ENCODE measurements at regions not wholly inside any gene's neighbourhood (a gene's known extent, or its start where the extent isn't known, plus 50 kb on each side); places are given as distances from the start of the nearest gene placed in this dataset.

- H3K4me3 Mint-ChIP-seq = no peak overlapping the region
- H3K4me1 Mint-ChIP-seq (ENCODE audit: low read depth) = peaks cover 8% of the 10 kb centered on the region
- H3K27ac Mint-ChIP-seq = no peak overlapping the region
- H3K27me3 Mint-ChIP-seq = no peaks in the 10 kb centered on the region
- no peaks in the 10 kb centered on the region for H3K36me3 Mint-ChIP-seq (ENCODE audit: low read depth)
- H3K9me3 Mint-ChIP-seq = no peaks in the 10 kb centered on the region
Observed at GRCh38 chr3:34256791-34257190, 458.4 kb downstream of the PDCD6IP start.

DNA sequence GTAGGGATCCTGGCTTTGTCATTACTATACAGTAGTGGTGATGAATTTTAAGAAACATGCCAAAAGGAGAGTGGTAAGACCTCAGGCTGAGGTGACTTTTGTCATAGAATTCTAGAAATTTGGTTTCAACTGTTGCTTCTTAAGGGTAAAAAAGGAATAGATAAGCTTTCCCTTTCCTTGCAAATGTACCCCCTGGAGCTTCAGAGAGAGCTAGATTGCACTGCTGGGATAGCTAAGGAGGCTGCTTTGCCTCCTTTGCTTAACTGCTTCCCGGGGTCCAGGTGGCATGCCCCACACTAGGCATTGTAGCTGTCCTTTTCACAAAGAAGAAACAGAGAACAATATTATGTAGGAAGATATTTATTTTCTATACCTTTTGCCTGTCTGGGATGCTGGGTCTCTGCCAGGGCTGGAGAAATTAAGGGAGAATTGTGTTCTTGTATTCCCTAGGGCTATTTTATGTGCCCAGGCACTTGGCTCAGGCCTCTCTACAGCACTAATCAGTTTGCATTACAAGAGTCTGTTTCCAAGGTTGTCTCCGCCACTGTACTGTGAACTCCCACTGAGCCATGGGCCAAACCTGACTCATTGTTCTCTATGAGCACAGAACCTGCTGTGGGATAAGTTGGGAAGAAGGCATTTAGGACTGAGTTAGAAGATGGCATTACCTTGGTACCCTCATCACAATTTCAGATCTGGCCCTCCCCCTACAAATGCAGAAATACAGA is 460.0 kb downstream of the PDCD6IP start:
- H3K9me3 Mint-ChIP-seq = no peaks in the 10 kb centered on the region
- H3K27ac Mint-ChIP-seq = no peak overlapping the region
- H3K4me3 Mint-ChIP-seq = no peak overlapping the region
- no peaks in the 10 kb centered on the region for H3K36me3 Mint-ChIP-seq (ENCODE audit: low read depth)
- no peaks in the 10 kb centered on the region for H3K27me3 Mint-ChIP-seq
- peaks cover 24% of the 10 kb centered on the region for H3K4me1 Mint-ChIP-seq (ENCODE audit: low read depth)

GRCh38 chr3:34260271-34261000 is 462.0 kb downstream of the PDCD6IP start:
- H3K27me3 Mint-ChIP-seq = no peaks in the 10 kb centered on the region
- no peak overlapping the region for H3K4me3 Mint-ChIP-seq
- H3K4me1 Mint-ChIP-seq (ENCODE audit: low read depth) = peaks cover 24% of the 10 kb centered on the region
- H3K27ac Mint-ChIP-seq = no peak overlapping the region
- no peaks in the 10 kb centered on the region for H3K36me3 Mint-ChIP-seq (ENCODE audit: low read depth)
- H3K9me3 Mint-ChIP-seq = no peaks in the 10 kb centered on the region

- peaks cover 24% of the 10 kb centered on the region for H3K4me1 Mint-ChIP-seq (ENCODE audit: low read depth)
- no peaks in the 10 kb centered on the region for H3K36me3 Mint-ChIP-seq (ENCODE audit: low read depth)
- H3K27ac Mint-ChIP-seq = no peak overlapping the region
- no peaks in the 10 kb centered on the region for H3K9me3 Mint-ChIP-seq
- H3K27me3 Mint-ChIP-seq = no peaks in the 10 kb centered on the region
- H3K4me3 Mint-ChIP-seq = no peak overlapping the region
Observed at GRCh38 chr3:34261001-34261385, 462.6 kb downstream of the PDCD6IP start.

- Mint-ChIP-seq H3K27me3 (peaks cover 6% of the 10 kb centered on the region), H3K27ac (no peak overlapping the region), H3K36me3 (ENCODE audit: low read depth) (no peaks in the 10 kb centered on the region), H3K4me3 (no peak overlapping the region), H3K4me1 (ENCODE audit: low read depth) (peaks cover 24% of the 10 kb centered on the region), H3K9me3 (no peaks in the 10 kb centered on the region)
Observed at GRCh38 chr3:34263101-34263621, 464.7 kb downstream of the PDCD6IP start.

- H3K4me3 Mint-ChIP-seq = no peak overlapping the region
- H3K4me1 Mint-ChIP-seq (ENCODE audit: low read depth) = peaks cover 24% of the 10 kb centered on the region
- no peak overlapping the region for H3K27ac Mint-ChIP-seq
- H3K9me3 Mint-ChIP-seq = no peaks in the 10 kb centered on the region
- no peaks in the 10 kb centered on the region for H3K36me3 Mint-ChIP-seq (ENCODE audit: low read depth)
- peaks cover 10% of the 10 kb centered on the region for H3K27me3 Mint-ChIP-seq
Observed at GRCh38 chr3:34264337-34265041, 466.1 kb downstream of the PDCD6IP start.

GRCh38 chr3:34267088-34267487 is 468.7 kb downstream of the PDCD6IP start:
- no peaks in the 10 kb centered on the region for H3K9me3 Mint-ChIP-seq
- no peak overlapping the region for H3K27ac Mint-ChIP-seq
- peaks cover 12% of the 10 kb centered on the region for H3K4me1 Mint-ChIP-seq (ENCODE audit: low read depth)
- peaks cover 14% of the 10 kb centered on the region for H3K27me3 Mint-ChIP-seq
- H3K4me3 Mint-ChIP-seq = no peak overlapping the region
- H3K36me3 Mint-ChIP-seq (ENCODE audit: low read depth) = no peaks in the 10 kb centered on the region

GRCh38 chr3:34268032-34268709 is 469.7 kb downstream of the PDCD6IP start:
- no peak overlapping the region for H3K4me3 Mint-ChIP-seq
- H3K4me1 Mint-ChIP-seq (ENCODE audit: low read depth) = peaks cover 2% of the 10 kb centered on the region
- peaks cover 14% of the 10 kb centered on the region for H3K27me3 Mint-ChIP-seq
- H3K9me3 Mint-ChIP-seq = no peaks in the 10 kb centered on the region
- no peak overlapping the region for H3K27ac Mint-ChIP-seq
- H3K36me3 Mint-ChIP-seq (ENCODE audit: low read depth) = no peaks in the 10 kb centered on the region

- Mint-ChIP-seq H3K27ac (no peak overlapping the region), H3K4me3 (no peak overlapping the region), H3K9me3 (no peaks in the 10 kb centered on the region), H3K36me3 (ENCODE audit: low read depth) (no peaks in the 10 kb centered on the region), H3K4me1 (ENCODE audit: low read depth) (no peaks in the 10 kb centered on the region), H3K27me3 (no peaks in the 10 kb centered on the region)
Observed at GRCh38 chr3:34275811-34276210, 477.4 kb downstream of the PDCD6IP start.

DNA sequence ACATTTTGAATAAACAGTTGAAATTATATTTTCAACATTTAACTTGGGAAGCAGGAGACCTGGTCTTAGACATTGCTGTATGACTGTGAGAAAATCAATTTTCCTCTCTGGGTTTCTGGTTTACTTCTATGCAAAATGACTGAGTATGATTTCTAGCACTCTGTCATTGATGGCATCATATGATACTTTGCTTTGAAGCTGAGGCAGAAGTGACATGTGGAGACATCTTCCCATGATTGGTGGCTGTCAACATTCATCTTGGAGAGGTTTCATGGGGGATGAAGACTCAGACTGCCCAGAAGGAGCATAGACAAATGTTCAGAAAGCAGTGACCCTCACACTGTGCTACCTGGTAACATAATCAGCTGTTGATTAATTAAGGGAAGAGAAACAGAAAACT is 477.9 kb downstream of the PDCD6IP start:
- Mint-ChIP-seq H3K27ac (no peak overlapping the region), H3K4me3 (no peak overlapping the region), H3K27me3 (no peaks in the 10 kb centered on the region), H3K9me3 (no peaks in the 10 kb centered on the region), H3K36me3 (ENCODE audit: low read depth) (no peaks in the 10 kb centered on the region), H3K4me1 (ENCODE audit: low read depth) (no peaks in the 10 kb centered on the region)

- H3K36me3 Mint-ChIP-seq (ENCODE audit: low read depth) = no peaks in the 10 kb centered on the region
- H3K27me3 Mint-ChIP-seq = no peaks in the 10 kb centered on the region
- no peaks in the 10 kb centered on the region for H3K9me3 Mint-ChIP-seq
- no peak overlapping the region for H3K4me3 Mint-ChIP-seq
- no peak overlapping the region for H3K27ac Mint-ChIP-seq
- no peaks in the 10 kb centered on the region for H3K4me1 Mint-ChIP-seq (ENCODE audit: low read depth)
Observed at GRCh38 chr3:34277110-34277509, 478.7 kb downstream of the PDCD6IP start.

DNA sequence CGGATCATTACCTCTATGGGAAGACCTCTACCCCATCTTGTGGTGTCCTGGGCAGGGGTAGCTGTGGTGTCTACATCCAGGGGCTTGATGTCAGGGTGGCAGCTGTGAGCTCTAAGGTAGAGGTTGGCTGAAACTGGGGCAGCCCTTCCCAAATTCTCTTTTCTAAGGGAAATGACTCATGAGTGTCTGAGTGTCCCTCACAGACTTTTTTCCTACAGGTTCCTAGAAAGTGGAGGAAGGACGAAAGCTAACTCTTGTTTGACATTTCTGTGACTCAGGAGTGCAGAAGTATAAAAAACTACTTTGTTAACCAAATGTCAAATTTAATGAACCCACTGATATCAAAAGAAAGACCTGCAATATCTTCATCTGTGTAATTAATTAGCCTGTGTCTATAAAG is 481.5 kb downstream of the PDCD6IP start:
- Mint-ChIP-seq H3K4me3 (no peak overlapping the region), H3K4me1 (ENCODE audit: low read depth) (no peaks in the 10 kb centered on the region), H3K27ac (no peak overlapping the region), H3K36me3 (ENCODE audit: low read depth) (no peaks in the 10 kb centered on the region), H3K27me3 (no peaks in the 10 kb centered on the region), H3K9me3 (no peaks in the 10 kb centered on the region)

DNA sequence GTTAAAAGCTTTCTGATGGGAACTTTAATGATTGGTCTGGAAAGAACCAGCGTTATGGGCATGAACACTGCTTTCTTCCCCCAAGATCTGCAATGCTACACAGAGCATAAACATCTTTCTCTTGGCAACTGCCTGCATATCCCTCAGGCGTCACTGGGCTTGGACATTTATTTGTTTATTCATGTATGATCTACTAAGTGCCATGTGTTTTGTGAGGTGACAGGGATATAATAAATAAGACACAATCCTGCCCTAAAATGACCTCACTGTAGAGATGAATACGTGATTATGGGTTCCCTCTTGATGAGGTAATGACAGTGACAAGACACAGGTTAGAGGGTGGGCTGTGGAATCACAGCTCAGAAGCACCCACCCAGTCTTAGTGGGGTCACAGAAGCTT is 485.3 kb downstream of the PDCD6IP start:
- no peaks in the 10 kb centered on the region for H3K27me3 Mint-ChIP-seq
- H3K4me1 Mint-ChIP-seq (ENCODE audit: low read depth) = no peaks in the 10 kb centered on the region
- no peaks in the 10 kb centered on the region for H3K36me3 Mint-ChIP-seq (ENCODE audit: low read depth)
- no peaks in the 10 kb centered on the region for H3K9me3 Mint-ChIP-seq
- no peak overlapping the region for H3K27ac Mint-ChIP-seq
- no peak overlapping the region for H3K4me3 Mint-ChIP-seq

DNA sequence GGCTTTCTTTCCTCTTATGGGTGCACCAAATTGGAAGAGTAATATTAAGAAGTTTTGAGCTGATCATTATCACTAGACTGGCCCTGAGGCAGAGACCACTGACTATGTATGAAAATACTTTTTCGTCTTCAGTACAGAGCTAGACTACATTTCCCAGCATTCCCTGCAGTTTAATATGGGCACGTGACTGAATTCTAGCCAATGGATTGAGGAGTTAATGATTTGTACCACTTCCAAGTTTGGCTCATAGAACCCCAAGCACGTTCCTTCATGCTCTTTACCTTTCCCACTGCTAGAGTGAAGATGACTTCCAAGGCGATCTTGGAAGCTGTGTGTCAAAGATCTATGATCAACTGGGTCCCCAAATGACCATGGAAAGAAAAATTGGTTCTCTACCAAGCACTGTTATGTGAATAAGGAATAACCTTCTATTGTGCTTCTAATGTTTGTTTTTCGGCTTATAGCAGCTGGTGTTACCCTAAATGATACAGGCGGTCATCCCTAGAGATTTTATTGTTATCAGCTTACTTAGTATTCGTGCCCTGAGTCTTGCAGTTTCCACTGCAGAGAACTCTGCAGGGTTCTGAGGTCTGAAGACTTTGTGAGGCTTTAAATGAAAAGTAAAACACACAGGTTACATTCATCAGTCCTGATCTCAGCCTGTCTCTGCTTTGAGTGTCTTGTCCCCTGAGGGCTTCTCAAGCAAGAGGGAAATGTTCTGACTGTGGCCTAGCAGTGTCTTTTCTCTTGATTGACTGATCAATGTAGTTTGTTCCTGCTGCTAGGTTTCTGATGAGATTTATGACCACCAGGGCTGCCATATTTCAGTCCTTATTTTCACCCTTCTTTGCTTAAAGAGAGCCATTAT is 486.8 kb downstream of the PDCD6IP start:
- Mint-ChIP-seq H3K27me3 (no peaks in the 10 kb centered on the region), H3K36me3 (ENCODE audit: low read depth) (no peaks in the 10 kb centered on the region), H3K27ac (no peak overlapping the region), H3K4me1 (ENCODE audit: low read depth) (no peaks in the 10 kb centered on the region), H3K9me3 (no peaks in the 10 kb centered on the region), H3K4me3 (no peak overlapping the region)

Data from stimulated activated naive CD8-positive, alpha-beta T cell treated with anti-CD3 and anti-CD28 coated beads, Interleukin-15, Interleukin-2, amounts not matched to agents 100 ng/mL and 50 ng/mL, for 24 hours (primary cell).